WERI-Rb-1 (cell line): ENCODE measurements at regions not wholly inside any gene's neighbourhood (a gene's known extent, or its start where the extent isn't known, plus 50 kb on each side); places are given as distances from the start of the nearest gene placed in this dataset.
"Not testable (repeated sequence)": the region's sequence is repeated elsewhere in the genome, so short reads cannot be mapped to it uniquely, and the experiment has no call there.

ENCODE experiments used
- DNase-seq: peaks from one replicate; pipeline ENCODE4 v3.0.0-alpha.2; 2020
- H3K27ac ChIP-seq: fragments of 250-450 bp; sonication (Bioruptor Pico); 2 replicates; pipeline ENCODE4 v1.5.1; 2020; ENCODE audit warnings: mild to moderate bottlenecking, moderate library complexity
- H3K27me3 ChIP-seq: fragments of 250-450 bp; sonication (Bioruptor Pico); 2 replicates; pipeline ENCODE4 v1.5.1; 2021; ENCODE audit warnings: mild to moderate bottlenecking, low read depth, moderate library complexity; ENCODE audit not compliant: insufficient read depth, severe bottlenecking
- H3K36me3 ChIP-seq: fragments of 250-450 bp; sonication (Bioruptor Pico); 2 replicates; pipeline ENCODE4 v1.5.1; 2020; ENCODE audit warnings: mild to moderate bottlenecking, moderate library complexity
- H3K4me3 ChIP-seq: 2 replicates; pipeline ENCODE4 v1.5.1; 2011; ENCODE audit warnings: low read depth, mild to moderate bottlenecking, control low read depth, low read length
- H3K9me3 ChIP-seq: fragments of 250-450 bp; sonication (Bioruptor Pico); 2 replicates; pipeline ENCODE4 v1.5.1; 2021; ENCODE audit warnings: mild to moderate bottlenecking, moderate library complexity; ENCODE audit not compliant: severe bottlenecking
- CTCF ChIP-seq: IDR thresholded peaks from 2 replicates; pipeline ENCODE4 v1.5.1; 2011; ENCODE audit warnings: low read depth, mild to moderate bottlenecking, control low read depth, inconsistent platforms, low read length

GRCh38 chr15:81886080-81886479 lies 159.7 kb downstream of the MEX3B start:
- Histone ChIP-seq H3K4me3 (no peak overlapping the region), H3K9me3 (no peaks in the 10 kb centered on the region), H3K27me3 (no peaks in the 10 kb centered on the region), H3K36me3 (no peaks in the 10 kb centered on the region), H3K27ac (no peak overlapping the region)
- no peak for DNase-seq
- TF ChIP-seq CTCF, result no peak

- TF ChIP-seq CTCF, result no peak
- H3K27me3 ChIP-seq, result no peaks in the 10 kb centered on the region
- no peak overlapping the region for H3K4me3 ChIP-seq
- DNase-seq, result no peak
- H3K9me3 ChIP-seq, result no peaks in the 10 kb centered on the region
- H3K36me3 ChIP-seq, result no peaks in the 10 kb centered on the region
- H3K27ac ChIP-seq, result no peak overlapping the region
Observed at GRCh38 chr15:81885135-81885534, 160.7 kb downstream of the MEX3B start.

GRCh38 chr15:81882504-81882903 lies 163.3 kb downstream of the MEX3B start:
- Histone ChIP-seq H3K4me3 (no peak overlapping the region), H3K36me3 (no peaks in the 10 kb centered on the region), H3K27ac (no peak overlapping the region), H3K9me3 (no peaks in the 10 kb centered on the region), H3K27me3 (no peaks in the 10 kb centered on the region)
- no peak for TF ChIP-seq CTCF
- no peak for DNase-seq

- no peaks in the 10 kb centered on the region for H3K9me3 ChIP-seq
- no peak for DNase-seq
- no peak overlapping the region for H3K4me3 ChIP-seq
- TF ChIP-seq CTCF, result no peak
- H3K27ac ChIP-seq, result no peak overlapping the region
- H3K27me3 ChIP-seq, result no peaks in the 10 kb centered on the region
- H3K36me3 ChIP-seq, result no peaks in the 10 kb centered on the region
Observed at GRCh38 chr15:81880833-81881232, 165.0 kb downstream of the MEX3B start.

GRCh38 chr15:81880314-81880713 lies 165.5 kb downstream of the MEX3B start:
- no peak overlapping the region for H3K4me3 ChIP-seq
- no peak overlapping the region for H3K27ac ChIP-seq
- H3K27me3 ChIP-seq, result no peaks in the 10 kb centered on the region
- H3K36me3 ChIP-seq, result no peaks in the 10 kb centered on the region
- H3K9me3 ChIP-seq, result no peaks in the 10 kb centered on the region
- no peak for DNase-seq
- TF ChIP-seq CTCF, result no peak

- not testable (repeated sequence) for H3K27me3 ChIP-seq, DNase-seq, H3K9me3 ChIP-seq, H3K27ac ChIP-seq, H3K4me3 ChIP-seq, H3K36me3 ChIP-seq
Observed at GRCh38 chr15:81875717-81876116, 170.1 kb downstream of the MEX3B start.

- H3K4me3 ChIP-seq, H3K27ac ChIP-seq, DNase-seq, H3K27me3 ChIP-seq, H3K9me3 ChIP-seq, H3K36me3 ChIP-seq: not testable (repeated sequence)
Observed at GRCh38 chr15:81870746-81871106, 175.1 kb downstream of the MEX3B start.

- H3K36me3 ChIP-seq, H3K4me3 ChIP-seq, DNase-seq, H3K27me3 ChIP-seq, H3K9me3 ChIP-seq, H3K27ac ChIP-seq: not testable (repeated sequence)
Observed at GRCh38 chr15:81870062-81870745, 175.6 kb downstream of the MEX3B start.
